ENCODE measurements at regions not wholly inside any gene's neighbourhood (a gene's known extent, or its start where the extent isn't known, plus 50 kb on each side); places are given as distances from the start of the nearest gene placed in this dataset.

GRCh38 chr12:92304371-92305055, 158.9 kb upstream of the BTG1 start:
- ATAC-seq (peak; percentile 41 to 83 (median 77)), DNase-seq (peak in 1 of 5 donors; percentile 22)
- H3K27ac ChIP-seq = peak overlapping the region in 10 of 12 donors; percentile 8 to 76 (median 49)
- H3K4me1 ChIP-seq = peaks cover 0 to 23% (median 12%) of the 10 kb centered on the region in 12 donors
- no peak for TF ChIP-seq CTCF (IDR thresholded peaks at IDR 0.05)
- no peak for TF ChIP-seq POLR2A (IDR thresholded peaks at IDR 0.05)
- no peaks in the 10 kb centered on the region for H3K36me3 ChIP-seq
- no peaks in the 10 kb centered on the region for H3K27me3 ChIP-seq
- 44 to 56% (median 51%) methylated on average over 5 of the region's 5 CpGs for WGBS, 4 donors
- H3K9me3 ChIP-seq = no peaks in the 10 kb centered on the region
- intact Hi-C loops (cut with DNase I) = no loop called here
- no peak overlapping the region for H3K4me3 ChIP-seq

- DNase-seq (no peak), ATAC-seq (no peak)
- no peaks in the 10 kb centered on the region for H3K36me3 ChIP-seq
- H3K4me3 ChIP-seq = no peak overlapping the region
- H3K27ac ChIP-seq = no peak overlapping the region
- no peaks in the 10 kb centered on the region for H3K27me3 ChIP-seq
- H3K4me1 ChIP-seq = peaks cover 0 to 40% (median 18%) of the 10 kb centered on the region in 12 donors
- intact Hi-C loops (cut with DNase I) = no loop called here
- 95 to 99% (median 98%) methylated on average over 4 of the region's 4 CpGs for WGBS, 4 donors
- no peak for TF ChIP-seq CTCF (IDR thresholded peaks at IDR 0.05)
- TF ChIP-seq POLR2A (IDR thresholded peaks at IDR 0.05) = no peak
- H3K9me3 ChIP-seq = no peaks in the 10 kb centered on the region
Observed at GRCh38 chr12:92302041-92302829, 156.6 kb upstream of the BTG1 start.

GRCh38 chr12:92301356-92301755, 155.7 kb upstream of the BTG1 start:
- Histone ChIP-seq H3K36me3 (no peaks in the 10 kb centered on the region), H3K4me3 (no peak overlapping the region), H3K4me1 (peaks cover 0 to 42% (median 19%) of the 10 kb centered on the region in 12 donors), H3K27ac (no peak overlapping the region), H3K9me3 (no peaks in the 10 kb centered on the region), H3K27me3 (no peaks in the 10 kb centered on the region)
- intact Hi-C loops (cut with DNase I) = no loop called here
- ATAC-seq = no peak
- DNase-seq = no peak
- TF ChIP-seq CTCF (IDR thresholded peaks at IDR 0.05) (no peak), POLR2A (IDR thresholded peaks at IDR 0.05) (no peak)
- WGBS, 4 donors = 92 to 100% (median 99%) methylated on average over 1 of the region's 1 CpG

- 96 to 100% (median 97%) methylated on average over 2 of the region's 2 CpGs for WGBS, 4 donors
- H3K27me3 ChIP-seq = no peaks in the 10 kb centered on the region
- ATAC-seq (no peak), DNase-seq (no peak)
- intact Hi-C loops (cut with DNase I) = no loop called here
- H3K4me1 ChIP-seq = peaks cover 0 to 42% (median 19%) of the 10 kb centered on the region in 12 donors
- H3K36me3 ChIP-seq = no peaks in the 10 kb centered on the region
- no peaks in the 10 kb centered on the region for H3K9me3 ChIP-seq
- TF ChIP-seq CTCF (IDR thresholded peaks at IDR 0.05) (no peak), POLR2A (IDR thresholded peaks at IDR 0.05) (no peak)
- H3K27ac ChIP-seq = no peak overlapping the region
- H3K4me3 ChIP-seq = no peak overlapping the region
Observed at GRCh38 chr12:92300777-92301176, 155.1 kb upstream of the BTG1 start.

Measured in heart left ventricle (tissue), 16 donors.